Left cardiac atrium (tissue), 4 donors: ENCODE measurements at regions not wholly inside any gene's neighbourhood (a gene's known extent, or its start where the extent isn't known, plus 50 kb on each side); places are given as distances from the start of the nearest gene placed in this dataset.
A peak's percentile ranks its signal among the peaks of the same experiment; 100 is the strongest.

Source experiments
- ATAC-seq, 2 donors: fragments of 200-7000 bp; cut with Tn5 transposase; one replicate each; pipeline ENCODE4 v1.9.1; 2020; ENCODE audit warnings: mild to moderate bottlenecking in 2 of 2, moderate library complexity in 2 of 2
- DNase-seq: peaks from one replicate; pipeline ENCODE4 v3.0.0-alpha.2; 2020
- intact Hi-C, 2 donors: fragments of 100-400 bp; cut with DNase I; formaldehyde crosslinking; loops; one replicate each; pipeline versions ENCODE4 v1.14.1 to v1.15.1; 2022 to 2023
- donor health status: DM: no; HTN: yes; CAD: no.
- donor health status: DM: no; HTN: yes; CAD: no; lungs with severe emphysema.
- donor health status: DM: yes; HTN: yes; CAD: no.
- donor health status: Dilated cardiomyopathy.

GRCh38 chr2:180450841-180451240 is 443.7 kb upstream of the CWC22 start:
- no peak for ATAC-seq
- intact Hi-C loops = no loop called here
- DNase-seq = no peak

GRCh38 chr2:180449171-180449915 is 442.2 kb upstream of the CWC22 start:
- DNase-seq (no peak), ATAC-seq (no peak)
- intact Hi-C loops = no loop called here

- no peak for DNase-seq
- no peak for ATAC-seq
- intact Hi-C loops = no loop called here
Observed at GRCh38 chr2:180446492-180446891, 439.4 kb upstream of the CWC22 start.

GRCh38 chr2:180443888-180444287 is 436.8 kb upstream of the CWC22 start:
- ATAC-seq = no peak

GRCh38 chr2:180442860-180443644 is 436.0 kb upstream of the CWC22 start:
- ATAC-seq (no peak), DNase-seq (no peak)
- intact Hi-C loops = no loop called here

More at GRCh38 chr2:180443888-180444287, 436.8 kb upstream of the CWC22 start:
- DNase-seq = no peak
- intact Hi-C loops = no loop called here

- intact Hi-C loops = no loop called here
- ATAC-seq = no peak
- no peak for DNase-seq
Observed at GRCh38 chr2:180419212-180419611, 412.1 kb upstream of the CWC22 start.

GRCh38 chr2:180416627-180417026 is 409.5 kb upstream of the CWC22 start:
- intact Hi-C loops = no loop called here
- DNase-seq (no peak), ATAC-seq (no peak)

GRCh38 chr2:180413336-180413735 is 406.2 kb upstream of the CWC22 start:
- intact Hi-C loops = no loop called here
- no peak for DNase-seq
- no peak for ATAC-seq

- no peak for ATAC-seq
- no peak for DNase-seq
- intact Hi-C loops = no loop called here
Observed at GRCh38 chr2:180412219-180412618, 405.1 kb upstream of the CWC22 start.

GRCh38 chr2:180411661-180412060 is 404.6 kb upstream of the CWC22 start:
- DNase-seq (no peak), ATAC-seq (no peak)
- intact Hi-C loops = no loop called here

GRCh38 chr2:180406687-180407086 is 399.6 kb upstream of the CWC22 start:
- ATAC-seq = no peak
- intact Hi-C loops = no loop called here

GRCh38 chr2:180405520-180405919 is 398.4 kb upstream of the CWC22 start:
- ATAC-seq (no peak), DNase-seq (no peak)
- intact Hi-C loops = no loop called here

More at GRCh38 chr2:180406687-180407086, 399.6 kb upstream of the CWC22 start:
- no peak for DNase-seq

GRCh38 chr2:180394305-180394704 is 387.2 kb upstream of the CWC22 start:
- no peak for ATAC-seq
- no peak for DNase-seq
- intact Hi-C loops = no loop called here

- intact Hi-C loops = no loop called here
- DNase-seq = no peak
- ATAC-seq = no peak
Observed at GRCh38 chr2:180385601-180386201, 378.6 kb upstream of the CWC22 start.

- ATAC-seq (no peak), DNase-seq (no peak)
- intact Hi-C loops = no loop called here
Observed at GRCh38 chr2:180376066-180376465, 369.0 kb upstream of the CWC22 start.

GRCh38 chr2:180374502-180375281 is 367.6 kb upstream of the CWC22 start:
- DNase-seq = no peak
- intact Hi-C loops = no loop called here
- peak in 1 of 2 donors; percentile 53 for ATAC-seq

GRCh38 chr2:180370511-180371205 is 363.6 kb upstream of the CWC22 start:
- DNase-seq (no peak), ATAC-seq (no peak)
- intact Hi-C loops = no loop called here

GRCh38 chr2:180368881-180369280 is 361.8 kb upstream of the CWC22 start:
- intact Hi-C loops = no loop called here
- ATAC-seq (no peak), DNase-seq (no peak)

- intact Hi-C loops = no loop called here
- DNase-seq (no peak), ATAC-seq (peak in 1 of 2 donors; percentile 89)
Observed at GRCh38 chr2:180367815-180368214, 360.7 kb upstream of the CWC22 start.
